Kasumi-1 (cell line): ENCODE measurements at regions not wholly inside any gene's neighbourhood (a gene's known extent, or its start where the extent isn't known, plus 50 kb on each side); places are given as distances from the start of the nearest gene placed in this dataset.
A peak's percentile ranks its signal among the peaks of the same experiment; 100 is the strongest.

ENCODE experiments used
- DNase-seq, 2 experiments: peaks; one replicate each; lab custom pipeline; 2025; lab: John Stamatoyannopoulos, UW

DNA sequence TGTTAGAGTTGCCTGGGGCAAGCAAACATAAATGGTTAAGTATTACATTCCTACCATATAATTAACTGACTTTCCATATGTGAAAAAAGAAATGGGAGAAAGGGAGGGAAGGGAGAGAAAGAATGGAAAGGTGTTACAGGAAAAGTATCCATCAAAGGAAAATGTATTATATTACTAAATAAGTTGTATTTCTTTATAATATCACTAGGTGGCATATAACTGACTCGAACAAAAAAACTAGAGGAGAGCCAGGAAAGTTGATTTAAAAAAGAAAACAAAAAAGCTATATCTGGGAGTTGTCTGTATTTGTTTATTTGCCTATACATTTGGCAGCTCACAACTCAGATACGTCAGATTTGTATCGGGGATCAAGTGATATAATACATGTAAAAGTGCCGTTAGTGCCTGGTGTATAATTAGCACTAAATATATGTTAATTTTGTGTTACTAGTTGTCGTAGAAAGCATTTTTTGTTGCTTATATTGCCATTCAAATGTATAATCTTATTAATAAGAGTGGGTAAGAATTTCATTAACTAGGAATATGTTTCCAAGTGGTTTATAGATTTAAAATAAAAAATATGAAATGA is 59.6 kb upstream of the ADAMTS19 start:
- DNase-seq: peak; percentile 41 to 67

DNA sequence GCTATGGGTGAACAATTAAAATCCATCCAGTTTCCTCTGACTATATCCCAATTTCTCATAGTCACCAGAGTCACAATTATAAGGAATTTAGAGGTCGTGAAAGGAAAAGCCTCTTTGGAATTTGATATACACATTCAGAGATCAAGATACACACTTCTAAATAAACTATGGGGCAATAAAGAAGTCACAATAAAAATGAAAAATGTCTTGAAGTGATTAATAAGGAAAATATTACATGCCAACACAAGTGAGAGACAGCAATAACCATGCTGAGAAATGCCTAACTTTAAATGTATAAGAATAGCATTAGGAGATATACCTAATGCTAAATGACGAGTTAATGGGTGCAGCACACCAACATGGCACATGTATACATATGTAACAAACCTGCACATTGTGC is 54.9 kb upstream of the ADAMTS19 start:
- no peak for DNase-seq

DNA sequence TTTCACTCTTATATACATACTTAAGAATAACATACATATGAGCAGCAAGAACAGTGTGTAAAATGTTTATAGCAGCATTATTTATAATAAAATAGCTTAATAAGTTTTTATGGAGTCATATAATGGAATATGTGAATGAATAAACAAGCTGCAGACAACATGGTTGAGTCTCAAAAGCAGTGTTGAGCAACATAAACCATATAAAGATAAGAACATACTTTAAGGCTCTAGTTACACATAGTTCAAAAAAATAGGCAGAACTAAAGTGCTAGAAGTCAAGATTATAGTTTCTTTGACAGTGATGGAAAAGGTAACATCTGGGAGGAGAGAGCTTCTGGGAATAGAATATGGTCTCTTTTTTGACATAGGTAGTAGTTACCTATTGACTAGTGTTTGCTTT is 53.7 kb upstream of the ADAMTS19 start:
- no peak for DNase-seq
